MCF 10A (cell line): ENCODE measurements at regions not wholly inside any gene's neighbourhood (a gene's known extent, or its start where the extent isn't known, plus 50 kb on each side); places are given as distances from the start of the nearest gene placed in this dataset.

Experiments used
- BruUV-seq: library from RNA; stranded (reverse); fragments of 400-500 nt; replicated peaks from 2 replicates; lab custom pipeline; 2021; lab: Mats Ljungman, UMichigan
- CTCF ChIA-PET: fragments of 300-600 bp; sonication (Branson Sonifier 250); formaldehyde crosslinking; extraction: SDS; loops from one replicate; lab custom pipeline; 2021; ENCODE audit warnings: antibody characterized with exemption, inconsistent platforms; lab: Yijun Ruan, JAX
- POLR2A ChIA-PET: fragments of 300-600, 350-650 bp; sonication (Branson Sonifier 250); formaldehyde crosslinking; extraction: SDS; loops from one replicate; lab custom pipeline; 2020; ENCODE audit warnings: antibody characterized with exemption, inconsistent platforms; lab: Yijun Ruan, JAX
- DNase-seq: peaks from one replicate; pipeline ENCODE4 v3.0.0-alpha.2; 2018; ENCODE audit not compliant: unreplicated experiment
- H3K27ac Mint-ChIP-seq: one replicate; pipeline ENCODE4 v1.8.0; 2022; ENCODE audit warnings: mild to moderate bottlenecking, low read depth, mixed read lengths; ENCODE audit not compliant: unreplicated experiment
- H3K27me3 Mint-ChIP-seq: one replicate; pipeline ENCODE4 v1.8.0; 2022; ENCODE audit warnings: mixed read lengths; ENCODE audit not compliant: insufficient read depth, unreplicated experiment
- H3K36me3 Mint-ChIP-seq: one replicate; pipeline ENCODE4 v1.8.0; 2022; ENCODE audit warnings: mild to moderate bottlenecking, moderate library complexity, mixed read lengths; ENCODE audit not compliant: insufficient read depth, unreplicated experiment
- H3K4me1 Mint-ChIP-seq: one replicate; pipeline ENCODE4 v1.8.0; 2022; ENCODE audit warnings: mixed read lengths; ENCODE audit not compliant: insufficient read depth, unreplicated experiment
- H3K4me3 Mint-ChIP-seq: one replicate; pipeline ENCODE4 v1.8.0; 2022; ENCODE audit warnings: mild to moderate bottlenecking, moderate library complexity, mixed read lengths; ENCODE audit not compliant: unreplicated experiment
- H3K9me3 Mint-ChIP-seq: one replicate; pipeline ENCODE4 v1.8.0; 2022; ENCODE audit warnings: mixed read lengths; ENCODE audit not compliant: unreplicated experiment
- intact Hi-C: fragments of 100-400 bp; cut with micrococcal nuclease; formaldehyde crosslinking; loops from 2 replicates; pipeline ENCODE4 v1.14.1; 2022
- TF ChIP-seq, protein P1 (sequence below): fragments of 200-600 bp; IDR thresholded peaks from one replicate; pipeline ENCODE4 v1.8.0; 2022; ENCODE audit warnings: antibody characterized with exemption, mild to moderate bottlenecking; ENCODE audit not compliant: unreplicated experiment

DNA sequence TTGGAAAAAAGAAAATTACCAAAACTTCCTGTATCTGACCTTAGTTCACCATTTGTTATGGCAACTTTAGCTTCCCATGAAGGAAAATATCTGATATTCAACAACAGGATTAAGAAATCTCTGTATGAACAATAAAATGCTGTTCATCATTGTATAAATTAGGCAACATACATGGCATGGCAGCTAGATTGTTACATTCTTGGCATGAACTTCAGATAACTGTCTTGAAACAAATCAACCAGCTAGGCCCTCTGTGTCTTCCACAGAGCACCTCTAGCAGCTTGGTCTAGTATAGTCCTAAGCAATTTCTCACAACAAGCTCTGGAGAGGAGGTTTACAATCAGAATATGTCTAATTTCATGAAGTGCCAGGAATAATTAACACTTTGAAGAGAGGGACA lies 105.4 kb upstream of the PCDH7 start:
- POLR2A ChIA-PET: interaction anchor here (0.7 kb wide), 1 partner anchor 13 kb away, joined by 3 read pairs; no protein-coding TSS in a partner anchor
- H3K36me3 Mint-ChIP-seq: no peaks in the 10 kb centered on the region
- no peak overlapping the region for H3K4me3 Mint-ChIP-seq
- H3K9me3 Mint-ChIP-seq: no peaks in the 10 kb centered on the region
- no TSS peak for BruUV-seq
- peaks cover 6% of the 10 kb centered on the region for H3K4me1 Mint-ChIP-seq
- H3K27me3 Mint-ChIP-seq: no peaks in the 10 kb centered on the region
- TF ChIP-seq, protein P1, sequence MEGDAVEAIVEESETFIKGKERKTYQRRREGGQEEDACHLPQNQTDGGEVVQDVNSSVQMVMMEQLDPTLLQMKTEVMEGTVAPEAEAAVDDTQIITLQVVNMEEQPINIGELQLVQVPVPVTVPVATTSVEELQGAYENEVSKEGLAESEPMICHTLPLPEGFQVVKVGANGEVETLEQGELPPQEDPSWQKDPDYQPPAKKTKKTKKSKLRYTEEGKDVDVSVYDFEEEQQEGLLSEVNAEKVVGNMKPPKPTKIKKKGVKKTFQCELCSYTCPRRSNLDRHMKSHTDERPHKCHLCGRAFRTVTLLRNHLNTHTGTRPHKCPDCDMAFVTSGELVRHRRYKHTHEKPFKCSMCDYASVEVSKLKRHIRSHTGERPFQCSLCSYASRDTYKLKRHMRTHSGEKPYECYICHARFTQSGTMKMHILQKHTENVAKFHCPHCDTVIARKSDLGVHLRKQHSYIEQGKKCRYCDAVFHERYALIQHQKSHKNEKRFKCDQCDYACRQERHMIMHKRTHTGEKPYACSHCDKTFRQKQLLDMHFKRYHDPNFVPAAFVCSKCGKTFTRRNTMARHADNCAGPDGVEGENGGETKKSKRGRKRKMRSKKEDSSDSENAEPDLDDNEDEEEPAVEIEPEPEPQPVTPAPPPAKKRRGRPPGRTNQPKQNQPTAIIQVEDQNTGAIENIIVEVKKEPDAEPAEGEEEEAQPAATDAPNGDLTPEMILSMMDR: no peak
- CTCF ChIA-PET: no interaction called here
- peak; percentile 11 for DNase-seq
- intact Hi-C loops: no loop called here
- H3K27ac Mint-ChIP-seq: no peak overlapping the region

DNA sequence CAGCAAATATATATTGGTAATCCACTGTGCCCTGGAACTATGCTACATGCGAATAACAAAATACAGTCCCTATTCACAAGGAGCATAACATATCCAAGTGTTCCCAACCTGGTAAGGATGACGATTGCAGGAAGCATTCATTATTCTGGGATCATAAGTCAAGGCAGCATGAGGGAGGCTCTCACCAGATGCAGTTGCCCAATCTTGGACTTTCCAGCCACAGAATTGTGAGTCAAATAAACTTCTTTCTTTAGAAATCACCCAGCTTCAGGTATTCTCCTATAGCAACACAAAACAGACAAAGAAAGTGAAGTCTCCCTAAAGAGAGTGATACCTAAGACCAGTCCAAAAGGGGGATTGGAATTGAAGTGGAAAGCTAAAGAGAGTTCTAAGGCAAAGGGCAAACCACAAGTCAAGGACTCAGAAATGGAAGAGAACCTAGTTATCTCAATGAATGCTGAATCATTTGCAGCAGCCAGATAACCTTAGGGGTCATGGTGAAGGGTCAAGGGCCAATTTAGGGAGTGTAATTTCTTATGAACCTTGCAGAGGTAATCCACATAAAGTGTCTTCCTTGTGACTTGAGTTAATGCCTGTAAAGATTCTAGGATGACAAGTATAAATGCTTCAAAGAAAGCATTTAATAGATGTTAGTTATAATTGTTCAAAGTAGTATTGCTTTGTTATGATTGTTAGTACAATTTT lies 103.1 kb upstream of the PCDH7 start:
- DNase-seq: peak; percentile 66
- Mint-ChIP-seq H3K9me3 (no peaks in the 10 kb centered on the region), H3K27ac (peak overlapping the region; percentile 94), H3K36me3 (no peaks in the 10 kb centered on the region), H3K4me3 (no peak overlapping the region), H3K4me1 (peaks cover 6% of the 10 kb centered on the region), H3K27me3 (no peaks in the 10 kb centered on the region)
- ChIA-PET CTCF (interaction anchor here (0.6 to 1.4 kb wide), 3 partner anchors 11 to 47 kb away, joined by 3 to 5 read pairs (median 4); no protein-coding TSS in a partner anchor), POLR2A (interaction anchor here (0.6 to 0.7 kb wide), 2 partner anchors 249 to 754 kb away, joined by 3 read pairs; no protein-coding TSS in a partner anchor)
- BruUV-seq: no TSS peak
- TF ChIP-seq, protein P1: no peak
- intact Hi-C loops: no loop called here

DNA sequence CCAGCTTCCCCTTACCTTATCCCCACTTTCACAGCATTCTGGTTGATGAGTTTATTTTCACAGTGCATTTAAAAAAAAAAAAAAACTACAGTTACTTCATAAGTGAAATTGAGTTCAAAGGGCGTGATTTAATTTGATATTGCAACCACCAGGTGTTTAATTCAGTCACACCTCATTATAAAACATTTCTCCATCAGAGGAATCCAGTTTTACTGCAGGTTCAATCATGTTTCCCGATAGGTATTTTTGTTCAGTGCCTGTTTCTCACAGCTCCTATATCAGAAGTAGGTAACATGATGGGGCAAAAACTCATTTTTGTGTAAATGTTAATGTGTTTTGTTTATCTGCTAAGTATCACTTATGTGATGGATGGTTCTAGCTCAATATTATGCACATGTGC lies 102.3 kb upstream of the PCDH7 start:
- no peak overlapping the region for H3K27ac Mint-ChIP-seq
- POLR2A ChIA-PET: interaction anchor here (0.7 kb wide), 1 partner anchor 1120 kb away, joined by 3 read pairs; no protein-coding TSS in a partner anchor
- H3K9me3 Mint-ChIP-seq: no peaks in the 10 kb centered on the region
- CTCF ChIA-PET: interaction anchor here (0.7 to 1.4 kb wide), 2 partner anchors 12 to 48 kb away, joined by 4 to 5 read pairs; no protein-coding TSS in a partner anchor
- TF ChIP-seq, protein P1: no peak
- H3K27me3 Mint-ChIP-seq: no peaks in the 10 kb centered on the region
- peaks cover 6% of the 10 kb centered on the region for H3K4me1 Mint-ChIP-seq
- no peak overlapping the region for H3K4me3 Mint-ChIP-seq
- DNase-seq: no peak
- no TSS peak for BruUV-seq
- H3K36me3 Mint-ChIP-seq: no peaks in the 10 kb centered on the region
- intact Hi-C loops: no loop called here

DNA sequence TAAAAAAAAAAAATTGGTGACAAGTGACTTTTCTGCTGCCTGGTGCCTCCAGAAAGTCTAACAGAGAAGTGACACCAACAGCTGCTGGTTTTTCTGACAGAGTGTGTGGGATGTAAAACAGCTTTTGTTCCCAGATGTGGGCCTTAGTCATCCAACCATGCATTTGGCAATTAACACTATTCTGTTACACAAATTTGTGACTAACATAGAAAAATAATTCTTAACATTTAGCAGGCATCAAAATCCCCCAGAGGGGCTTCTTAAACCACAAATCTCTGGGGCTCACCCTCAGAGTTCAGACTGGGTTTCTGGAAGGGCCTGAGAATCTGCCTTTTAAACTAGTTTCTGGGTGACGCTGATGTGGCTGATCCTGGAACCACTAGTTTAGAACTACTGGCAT lies 100.5 kb upstream of the PCDH7 start:
- H3K4me3 Mint-ChIP-seq: no peak overlapping the region
- H3K4me1 Mint-ChIP-seq: peaks cover 6% of the 10 kb centered on the region
- ChIA-PET POLR2A (no interaction called here), CTCF (no interaction called here)
- BruUV-seq: no TSS peak
- no peaks in the 10 kb centered on the region for H3K27me3 Mint-ChIP-seq
- no peak overlapping the region for H3K27ac Mint-ChIP-seq
- peak; percentile 34 for DNase-seq
- intact Hi-C loops: no loop called here
- H3K9me3 Mint-ChIP-seq: no peaks in the 10 kb centered on the region
- TF ChIP-seq, protein P1: no peak
- no peaks in the 10 kb centered on the region for H3K36me3 Mint-ChIP-seq
